Uterus (tissue), 3 donors: ENCODE measurements at regions not wholly inside any gene's neighbourhood (a gene's known extent, or its start where the extent isn't known, plus 50 kb on each side); places are given as distances from the start of the nearest gene placed in this dataset.

Source experiments
- DNase-seq, 2 donors: peaks; one replicate each; pipeline ENCODE4 v3.0.0-alpha.2; 2019 to 2020
- H3K27ac ChIP-seq, 2 donors: fragments of 200-600 bp; sonication (generic); 1 replicate in 1 of 2; 2 replicates in 1 of 2; pipeline ENCODE4 v1.5.1; 2016 to 2018
- H3K27me3 ChIP-seq, 2 donors: fragments of 200-600 bp; sonication (generic); one replicate each; pipeline ENCODE4 v1.5.1; 2018 to 2019; ENCODE audit warnings: control low read depth in 1 of 2
- H3K36me3 ChIP-seq, 2 donors: fragments of 200-600 bp; sonication (generic); one replicate each; pipeline ENCODE4 v1.5.1; 2019; ENCODE audit warnings: control low read depth in 1 of 2
- H3K4me1 ChIP-seq, 2 donors: fragments of 200-600 bp; sonication (generic); one replicate each; pipeline ENCODE4 v1.5.1; 2018 to 2019; ENCODE audit warnings: control low read depth in 1 of 2
- H3K4me3 ChIP-seq, 2 donors: fragments of 200-600 bp; sonication (generic); 1 replicate in 1 of 2; 2 replicates in 1 of 2; pipeline ENCODE4 v1.5.1; 2018 to 2019; ENCODE audit warnings: mild to moderate bottlenecking in 1 of 2
- H3K9me3 ChIP-seq, 2 donors: fragments of 200-600 bp; sonication (generic); one replicate each; pipeline ENCODE4 v1.5.1; 2019; ENCODE audit warnings: control low read depth in 1 of 2
- POLR2A ChIP-seq, 2 donors: fragments of 450-650 bp; IDR thresholded peaks; one replicate each; pipeline ENCODE4 v1.6.1; 2016; ENCODE audit warnings: antibody characterized with exemption in 2 of 2, mild to moderate bottlenecking in 1 of 2, moderate library complexity in 1 of 2
- intact Hi-C: fragments of 100-400 bp; cut with DNase I; formaldehyde crosslinking; loops from one replicate; pipeline ENCODE4 v1.15.1; 2023; ENCODE audit warnings: low total_unique reads
- TF ChIP-seq, protein P1 (sequence below), 4 experiments: fragments of 200-600 bp in 2 of 4; fragments of 450-650 bp in 2 of 4; sonication (generic) in 2 of 4; IDR thresholded peaks; one replicate each; pipeline ENCODE4 v1.5.1; 2016 to 2019; ENCODE audit warnings: antibody characterized with exemption in 4 of 4, mild to moderate bottlenecking in 2 of 4, moderate library complexity in 1 of 4
- donor health status: DM: yes; HTN: yes; CAD: no.

DNA sequence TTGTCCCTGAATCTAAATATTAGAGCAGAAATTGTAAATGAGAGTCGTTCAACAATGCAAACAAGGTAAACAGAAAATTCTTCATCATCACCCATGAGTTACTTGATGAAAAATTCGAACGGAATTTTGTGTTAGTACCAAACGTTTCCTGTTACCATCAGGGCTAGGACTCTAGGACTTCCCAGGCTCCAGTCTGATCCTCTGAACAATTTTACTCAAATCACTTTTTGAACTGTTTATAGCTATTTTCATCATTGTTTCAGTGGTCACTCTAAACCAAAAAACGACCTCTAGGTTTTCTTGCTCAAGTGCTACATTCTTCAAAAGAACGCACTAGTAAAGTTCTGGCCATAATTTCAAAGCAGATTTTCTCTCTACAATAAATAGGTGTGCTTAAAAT, 273.3 kb downstream of the MREG start:
- H3K4me3 ChIP-seq = no peak overlapping the region
- no peaks in the 10 kb centered on the region for H3K9me3 ChIP-seq
- TF ChIP-seq POLR2A (IDR thresholded peaks at IDR 0.05) = no peak
- TF ChIP-seq, protein P1, sequence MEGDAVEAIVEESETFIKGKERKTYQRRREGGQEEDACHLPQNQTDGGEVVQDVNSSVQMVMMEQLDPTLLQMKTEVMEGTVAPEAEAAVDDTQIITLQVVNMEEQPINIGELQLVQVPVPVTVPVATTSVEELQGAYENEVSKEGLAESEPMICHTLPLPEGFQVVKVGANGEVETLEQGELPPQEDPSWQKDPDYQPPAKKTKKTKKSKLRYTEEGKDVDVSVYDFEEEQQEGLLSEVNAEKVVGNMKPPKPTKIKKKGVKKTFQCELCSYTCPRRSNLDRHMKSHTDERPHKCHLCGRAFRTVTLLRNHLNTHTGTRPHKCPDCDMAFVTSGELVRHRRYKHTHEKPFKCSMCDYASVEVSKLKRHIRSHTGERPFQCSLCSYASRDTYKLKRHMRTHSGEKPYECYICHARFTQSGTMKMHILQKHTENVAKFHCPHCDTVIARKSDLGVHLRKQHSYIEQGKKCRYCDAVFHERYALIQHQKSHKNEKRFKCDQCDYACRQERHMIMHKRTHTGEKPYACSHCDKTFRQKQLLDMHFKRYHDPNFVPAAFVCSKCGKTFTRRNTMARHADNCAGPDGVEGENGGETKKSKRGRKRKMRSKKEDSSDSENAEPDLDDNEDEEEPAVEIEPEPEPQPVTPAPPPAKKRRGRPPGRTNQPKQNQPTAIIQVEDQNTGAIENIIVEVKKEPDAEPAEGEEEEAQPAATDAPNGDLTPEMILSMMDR (IDR thresholded peaks at IDR 0.05) = no peak
- H3K4me1 ChIP-seq = no peaks in the 10 kb centered on the region
- no peaks in the 10 kb centered on the region for H3K36me3 ChIP-seq
- H3K27me3 ChIP-seq = no peaks in the 10 kb centered on the region
- no peak overlapping the region for H3K27ac ChIP-seq
- no peak for DNase-seq
- intact Hi-C loops = no loop called here

DNA sequence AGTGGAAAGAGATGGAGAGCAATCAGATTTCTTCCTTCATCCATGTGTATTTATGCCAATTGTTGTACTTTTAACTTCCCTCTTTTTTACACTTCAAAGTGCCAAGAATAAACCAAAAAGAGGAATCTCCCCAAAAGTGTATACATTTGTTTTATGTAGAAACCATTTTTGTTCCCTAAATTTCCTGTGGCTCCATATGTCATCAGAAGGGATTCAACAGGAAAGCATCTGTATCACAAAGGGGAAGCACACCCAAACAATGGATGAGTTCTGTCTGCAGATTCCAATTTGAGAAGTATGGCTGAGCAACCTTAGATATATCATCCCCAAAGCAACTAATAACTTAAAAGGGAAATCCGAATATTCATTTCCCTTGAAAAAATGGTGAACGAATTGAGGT, 275.0 kb downstream of the MREG start:
- Histone ChIP-seq H3K4me3 (no peak overlapping the region), H3K9me3 (no peaks in the 10 kb centered on the region), H3K27ac (no peak overlapping the region), H3K4me1 (no peaks in the 10 kb centered on the region), H3K36me3 (no peaks in the 10 kb centered on the region), H3K27me3 (no peaks in the 10 kb centered on the region)
- no peak for DNase-seq
- intact Hi-C loops = no loop called here
- TF ChIP-seq, protein P1 (IDR thresholded peaks at IDR 0.05) = no peak
- no peak for TF ChIP-seq POLR2A (IDR thresholded peaks at IDR 0.05)

- TF ChIP-seq POLR2A (IDR thresholded peaks at IDR 0.05) = no peak
- TF ChIP-seq, protein P1 (IDR thresholded peaks at IDR 0.05) = no peak
- peaks cover 0 to 8% of the 10 kb centered on the region in 2 donors for H3K9me3 ChIP-seq
- H3K4me1 ChIP-seq = no peaks in the 10 kb centered on the region
- intact Hi-C loops = no loop called here
- no peak for DNase-seq
- H3K36me3 ChIP-seq = no peaks in the 10 kb centered on the region
- H3K27me3 ChIP-seq = no peaks in the 10 kb centered on the region
- H3K27ac ChIP-seq = no peak overlapping the region
- no peak overlapping the region for H3K4me3 ChIP-seq
These were observed 275.9 kb downstream of the MREG start for GRCh38 chr2:215737477-215737876.

GRCh38 chr2:215736653-215737290, 276.6 kb downstream of the MREG start:
- Histone ChIP-seq H3K27ac (no peak overlapping the region), H3K4me3 (no peak overlapping the region), H3K9me3 (peaks cover 0 to 8% of the 10 kb centered on the region in 2 donors), H3K4me1 (no peaks in the 10 kb centered on the region), H3K36me3 (no peaks in the 10 kb centered on the region), H3K27me3 (no peaks in the 10 kb centered on the region)
- TF ChIP-seq, protein P1 (IDR thresholded peaks at IDR 0.05) = peak in 2 of 4 experiments; percentile 16 to 32
- TF ChIP-seq POLR2A (IDR thresholded peaks at IDR 0.05) = no peak
- DNase-seq = no peak
- intact Hi-C loops = no loop called here

GRCh38 chr2:215731108-215731658, 282.2 kb downstream of the MREG start:
- Histone ChIP-seq H3K27ac (no peak overlapping the region), H3K27me3 (no peaks in the 10 kb centered on the region), H3K9me3 (peaks cover 0 to 8% of the 10 kb centered on the region in 2 donors), H3K36me3 (no peaks in the 10 kb centered on the region), H3K4me1 (no peaks in the 10 kb centered on the region), H3K4me3 (no peak overlapping the region)
- intact Hi-C loops = no loop called here
- DNase-seq = no peak
- TF ChIP-seq, protein P1 (IDR thresholded peaks at IDR 0.05) = no peak
- no peak for TF ChIP-seq POLR2A (IDR thresholded peaks at IDR 0.05)
